ENCODE measurements at regions not wholly inside any gene's neighbourhood (a gene's known extent, or its start where the extent isn't known, plus 50 kb on each side); places are given as distances from the start of the nearest gene placed in this dataset.

GRCh38 chr1:229118477-229119061 lies 152.3 kb upstream of the RAB4A start:
- no peak overlapping the region for H2BK15ac ChIP-seq (replicated peaks; ENCODE audit: low read depth)
- no peak overlapping the region for H3K18ac ChIP-seq (ENCODE audit: low read length)
- no peak overlapping the region for H3K4me3 ChIP-seq (ENCODE audit: low read length)
- no peak overlapping the region for H3K4me2 ChIP-seq (ENCODE audit: low read length)
- no CpG with 5 or more reads among the region's 3 CpGs for WGBS (ENCODE audit: extremely low coverage, insufficient coverage, low lambda C conversion rate)
- no peak overlapping the region for H2AK5ac ChIP-seq (ENCODE audit: low read length)
- no peaks in the 10 kb centered on the region for H3K79me1 ChIP-seq (ENCODE audit: low read length)
- H2BK5ac ChIP-seq (ENCODE audit: low read length), result no peak overlapping the region
- no peaks in the 10 kb centered on the region for H3K27me3 ChIP-seq (ENCODE audit: insufficient read depth, low read length, poor library complexity)
- no peak overlapping the region for H3K23ac ChIP-seq (ENCODE audit: low read length)
- H3K36me3 ChIP-seq (ENCODE audit: control insufficient read depth, insufficient read depth, low read length), result no peaks in the 10 kb centered on the region
- H4K8ac ChIP-seq (ENCODE audit: low read depth, low read length), result no peak overlapping the region
- no peaks in the 10 kb centered on the region for H3K79me2 ChIP-seq (ENCODE audit: control insufficient read depth, insufficient read depth, low read length)
- no peak overlapping the region for H3K9ac ChIP-seq (ENCODE audit: low read length)
- H3K4me1 ChIP-seq (ENCODE audit: control insufficient read depth, low read depth, low read length), result peaks cover 1% of the 10 kb centered on the region
- H4K5ac ChIP-seq (ENCODE audit: low read length), result no peak overlapping the region
- H3K56ac ChIP-seq (ENCODE audit: low read length), result no peak overlapping the region
- no peak overlapping the region for H3K4ac ChIP-seq (ENCODE audit: low read depth, low read length)
- H3K27ac ChIP-seq (ENCODE audit: low read depth, low read length), result no peak overlapping the region
- DNase-seq, result no peak
- H2BK120ac ChIP-seq (ENCODE audit: low read depth, low read length), result no peak overlapping the region

GRCh38 chr1:229119161-229119560 lies 151.8 kb upstream of the RAB4A start:
- Histone ChIP-seq H3K4me2 (ENCODE audit: low read length) (no peak overlapping the region), H3K23ac (ENCODE audit: low read length) (no peak overlapping the region), H3K9ac (ENCODE audit: low read length) (no peak overlapping the region), H4K8ac (ENCODE audit: low read depth, low read length) (no peak overlapping the region), H4K5ac (ENCODE audit: low read length) (no peak overlapping the region), H3K56ac (ENCODE audit: low read length) (no peak overlapping the region), H3K27me3 (ENCODE audit: insufficient read depth, low read length, poor library complexity) (no peaks in the 10 kb centered on the region), H3K79me1 (ENCODE audit: low read length) (no peaks in the 10 kb centered on the region), H3K18ac (ENCODE audit: low read length) (no peak overlapping the region), H3K4ac (ENCODE audit: low read depth, low read length) (no peak overlapping the region), H2BK120ac (ENCODE audit: low read depth, low read length) (no peak overlapping the region), H2AK5ac (ENCODE audit: low read length) (no peak overlapping the region), H3K4me3 (ENCODE audit: low read length) (no peak overlapping the region), H2BK5ac (ENCODE audit: low read length) (no peak overlapping the region), H3K79me2 (ENCODE audit: control insufficient read depth, insufficient read depth, low read length) (no peaks in the 10 kb centered on the region), H3K27ac (ENCODE audit: low read depth, low read length) (no peak overlapping the region), H3K4me1 (ENCODE audit: control insufficient read depth, low read depth, low read length) (peaks cover 1% of the 10 kb centered on the region), H3K36me3 (ENCODE audit: control insufficient read depth, insufficient read depth, low read length) (no peaks in the 10 kb centered on the region), H2BK15ac (replicated peaks; ENCODE audit: low read depth) (no peak overlapping the region)
- DNase-seq, result no peak
- WGBS (ENCODE audit: extremely low coverage, insufficient coverage, low lambda C conversion rate), result no CpG with 5 or more reads among the region's 6 CpGs

GRCh38 chr1:229119876-229120275 lies 151.0 kb upstream of the RAB4A start:
- Histone ChIP-seq H3K4ac (ENCODE audit: low read depth, low read length) (no peak overlapping the region), H3K36me3 (ENCODE audit: control insufficient read depth, insufficient read depth, low read length) (no peaks in the 10 kb centered on the region), H3K4me1 (ENCODE audit: control insufficient read depth, low read depth, low read length) (peaks cover under 1% of the 10 kb centered on the region), H3K9ac (ENCODE audit: low read length) (no peak overlapping the region), H2BK5ac (ENCODE audit: low read length) (no peak overlapping the region), H3K56ac (ENCODE audit: low read length) (no peak overlapping the region), H2BK120ac (ENCODE audit: low read depth, low read length) (no peak overlapping the region), H3K18ac (ENCODE audit: low read length) (no peak overlapping the region), H3K27ac (ENCODE audit: low read depth, low read length) (no peak overlapping the region), H3K4me3 (ENCODE audit: low read length) (no peak overlapping the region), H3K27me3 (ENCODE audit: insufficient read depth, low read length, poor library complexity) (no peaks in the 10 kb centered on the region), H3K23ac (ENCODE audit: low read length) (no peak overlapping the region), H4K8ac (ENCODE audit: low read depth, low read length) (no peak overlapping the region), H3K79me2 (ENCODE audit: control insufficient read depth, insufficient read depth, low read length) (no peaks in the 10 kb centered on the region), H3K79me1 (ENCODE audit: low read length) (no peaks in the 10 kb centered on the region), H4K5ac (ENCODE audit: low read length) (no peak overlapping the region), H3K4me2 (ENCODE audit: low read length) (no peak overlapping the region), H2AK5ac (ENCODE audit: low read length) (no peak overlapping the region), H2BK15ac (replicated peaks; ENCODE audit: low read depth) (no peak overlapping the region)
- DNase-seq, result no peak
- WGBS (ENCODE audit: extremely low coverage, insufficient coverage, low lambda C conversion rate), result 100% methylated on average over 1 of the region's 8 CpGs

- H3K9ac ChIP-seq (ENCODE audit: low read length), result no peak overlapping the region
- H4K8ac ChIP-seq (ENCODE audit: low read depth, low read length), result no peak overlapping the region
- no peak overlapping the region for H3K4me2 ChIP-seq (ENCODE audit: low read length)
- H3K27ac ChIP-seq (ENCODE audit: low read depth, low read length), result no peak overlapping the region
- H3K56ac ChIP-seq (ENCODE audit: low read length), result no peak overlapping the region
- DNase-seq, result no peak
- no peaks in the 10 kb centered on the region for H3K79me1 ChIP-seq (ENCODE audit: low read length)
- no peak overlapping the region for H2BK15ac ChIP-seq (replicated peaks; ENCODE audit: low read depth)
- H2BK5ac ChIP-seq (ENCODE audit: low read length), result no peak overlapping the region
- no peak overlapping the region for H4K5ac ChIP-seq (ENCODE audit: low read length)
- H3K4me3 ChIP-seq (ENCODE audit: low read length), result no peak overlapping the region
- no peak overlapping the region for H2AK5ac ChIP-seq (ENCODE audit: low read length)
- no peak overlapping the region for H3K4ac ChIP-seq (ENCODE audit: low read depth, low read length)
- WGBS (ENCODE audit: extremely low coverage, insufficient coverage, low lambda C conversion rate), result no CpG with 5 or more reads among the region's 11 CpGs
- H3K27me3 ChIP-seq (ENCODE audit: insufficient read depth, low read length, poor library complexity), result no peaks in the 10 kb centered on the region
- H3K36me3 ChIP-seq (ENCODE audit: control insufficient read depth, insufficient read depth, low read length), result no peaks in the 10 kb centered on the region
- H2BK120ac ChIP-seq (ENCODE audit: low read depth, low read length), result no peak overlapping the region
- H3K4me1 ChIP-seq (ENCODE audit: control insufficient read depth, low read depth, low read length), result no peaks in the 10 kb centered on the region
- H3K18ac ChIP-seq (ENCODE audit: low read length), result no peak overlapping the region
- no peaks in the 10 kb centered on the region for H3K79me2 ChIP-seq (ENCODE audit: control insufficient read depth, insufficient read depth, low read length)
- H3K23ac ChIP-seq (ENCODE audit: low read length), result no peak overlapping the region
Observed at GRCh38 chr1:229121845-229122436, 149.0 kb upstream of the RAB4A start.

GRCh38 chr1:229122606-229123005 lies 148.3 kb upstream of the RAB4A start:
- H2BK5ac ChIP-seq (ENCODE audit: low read length), result no peak overlapping the region
- no peaks in the 10 kb centered on the region for H3K4me1 ChIP-seq (ENCODE audit: control insufficient read depth, low read depth, low read length)
- no peak overlapping the region for H3K4ac ChIP-seq (ENCODE audit: low read depth, low read length)
- no peak overlapping the region for H2BK120ac ChIP-seq (ENCODE audit: low read depth, low read length)
- no peak overlapping the region for H3K56ac ChIP-seq (ENCODE audit: low read length)
- H3K79me2 ChIP-seq (ENCODE audit: control insufficient read depth, insufficient read depth, low read length), result no peaks in the 10 kb centered on the region
- no CpG with 5 or more reads among the region's 6 CpGs for WGBS (ENCODE audit: extremely low coverage, insufficient coverage, low lambda C conversion rate)
- H2AK5ac ChIP-seq (ENCODE audit: low read length), result no peak overlapping the region
- no peak overlapping the region for H4K5ac ChIP-seq (ENCODE audit: low read length)
- H3K27ac ChIP-seq (ENCODE audit: low read depth, low read length), result no peak overlapping the region
- no peaks in the 10 kb centered on the region for H3K79me1 ChIP-seq (ENCODE audit: low read length)
- no peak overlapping the region for H3K4me3 ChIP-seq (ENCODE audit: low read length)
- H3K9ac ChIP-seq (ENCODE audit: low read length), result no peak overlapping the region
- H3K23ac ChIP-seq (ENCODE audit: low read length), result no peak overlapping the region
- H4K8ac ChIP-seq (ENCODE audit: low read depth, low read length), result no peak overlapping the region
- H2BK15ac ChIP-seq (replicated peaks; ENCODE audit: low read depth), result no peak overlapping the region
- H3K4me2 ChIP-seq (ENCODE audit: low read length), result no peak overlapping the region
- no peak overlapping the region for H3K18ac ChIP-seq (ENCODE audit: low read length)
- DNase-seq, result no peak
- no peaks in the 10 kb centered on the region for H3K27me3 ChIP-seq (ENCODE audit: insufficient read depth, low read length, poor library complexity)
- no peaks in the 10 kb centered on the region for H3K36me3 ChIP-seq (ENCODE audit: control insufficient read depth, insufficient read depth, low read length)

- Histone ChIP-seq H3K4ac (ENCODE audit: low read depth, low read length) (no peak overlapping the region), H2BK15ac (replicated peaks; ENCODE audit: low read depth) (no peak overlapping the region), H3K27ac (ENCODE audit: low read depth, low read length) (no peak overlapping the region), H3K79me1 (ENCODE audit: low read length) (no peaks in the 10 kb centered on the region), H3K27me3 (ENCODE audit: insufficient read depth, low read length, poor library complexity) (no peaks in the 10 kb centered on the region), H4K5ac (ENCODE audit: low read length) (no peak overlapping the region), H3K36me3 (ENCODE audit: control insufficient read depth, insufficient read depth, low read length) (no peaks in the 10 kb centered on the region), H3K79me2 (ENCODE audit: control insufficient read depth, insufficient read depth, low read length) (no peaks in the 10 kb centered on the region), H3K56ac (ENCODE audit: low read length) (no peak overlapping the region), H2AK5ac (ENCODE audit: low read length) (no peak overlapping the region), H3K18ac (ENCODE audit: low read length) (no peak overlapping the region), H3K9ac (ENCODE audit: low read length) (no peak overlapping the region), H4K8ac (ENCODE audit: low read depth, low read length) (no peak overlapping the region), H3K4me2 (ENCODE audit: low read length) (no peak overlapping the region), H3K4me1 (ENCODE audit: control insufficient read depth, low read depth, low read length) (no peaks in the 10 kb centered on the region), H3K23ac (ENCODE audit: low read length) (no peak overlapping the region), H2BK5ac (ENCODE audit: low read length) (no peak overlapping the region), H2BK120ac (ENCODE audit: low read depth, low read length) (no peak overlapping the region), H3K4me3 (ENCODE audit: low read length) (no peak overlapping the region)
- DNase-seq, result no peak
- WGBS (ENCODE audit: extremely low coverage, insufficient coverage, low lambda C conversion rate), result no CpG with 5 or more reads among the region's 1 CpG
Observed at GRCh38 chr1:229124116-229124515, 146.8 kb upstream of the RAB4A start.

All from mesendoderm (in vitro differentiated cells).